ENCODE measurements at regions not wholly inside any gene's neighbourhood (a gene's known extent, or its start where the extent isn't known, plus 50 kb on each side); places are given as distances from the start of the nearest gene placed in this dataset.

DNA sequence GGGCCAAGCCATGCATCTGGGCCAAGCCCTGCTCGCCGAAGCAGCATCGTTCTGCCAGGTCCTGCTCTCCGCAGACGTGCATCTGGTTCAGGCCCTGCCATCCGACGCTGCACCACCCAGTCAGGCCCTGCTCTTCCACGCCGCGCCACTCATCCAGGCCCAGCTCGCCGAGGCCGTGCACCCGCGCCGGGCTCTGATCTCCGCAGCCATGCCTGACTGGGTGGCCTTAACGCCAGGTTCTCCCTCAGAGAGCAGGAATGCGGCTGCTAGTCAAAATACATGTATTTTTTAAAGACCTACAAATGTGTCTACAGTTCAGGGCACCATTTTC is 891.1 kb upstream of the CTNND2 start:
- no peak for TF ChIP-seq POLR2A (IDR thresholded peaks at IDR 0.05; ENCODE audit: low read length)
- no peak for TF ChIP-seq GATA1 (IDR thresholded peaks at IDR 0.05; ENCODE audit: low read depth, low read length)
